HepG2 (cell line): ENCODE measurements at regions not wholly inside any gene's neighbourhood (a gene's known extent, or its start where the extent isn't known, plus 50 kb on each side); places are given as distances from the start of the nearest gene placed in this dataset.

Experiments
- MBD4 ChIP-seq: IDR thresholded peaks from 2 replicates; pipeline ENCODE4 v1.6.1; 2012; ENCODE audit warnings: low read length, inconsistent platforms, borderline replicate concordance
- ZNF652 ChIP-seq: IDR thresholded peaks from 2 replicates; pipeline ENCODE4 v1.6.1; 2016; ENCODE audit warnings: low read depth, borderline replicate concordance
- ZSCAN20 ChIP-seq: sonication (generic); formaldehyde crosslinking; IDR thresholded peaks from 2 replicates; pipeline ENCODE4 v1.4.0; 2020; ENCODE audit warnings: missing genetic modification reagents, mild to moderate bottlenecking, borderline replicate concordance
- TF ChIP-seq, protein P1 (sequence below): fragments of 450-650 bp; IDR thresholded peaks from 2 replicates; pipeline ENCODE4 v1.6.1; 2017; ENCODE audit warnings: mild to moderate bottlenecking
- TF ChIP-seq, protein P2 (sequence below): sonication (generic); formaldehyde crosslinking; IDR thresholded peaks from 2 replicates; pipeline ENCODE4 v1.9.0; 2021; ENCODE audit warnings: missing genetic modification reagents, borderline replicate concordance
- TF ChIP-seq, protein P3 (sequence below): sonication (generic); formaldehyde crosslinking; IDR thresholded peaks from 2 replicates; pipeline ENCODE4 v1.5.0; 2020; ENCODE audit warnings: mild to moderate bottlenecking, missing genetic modification reagents

DNA sequence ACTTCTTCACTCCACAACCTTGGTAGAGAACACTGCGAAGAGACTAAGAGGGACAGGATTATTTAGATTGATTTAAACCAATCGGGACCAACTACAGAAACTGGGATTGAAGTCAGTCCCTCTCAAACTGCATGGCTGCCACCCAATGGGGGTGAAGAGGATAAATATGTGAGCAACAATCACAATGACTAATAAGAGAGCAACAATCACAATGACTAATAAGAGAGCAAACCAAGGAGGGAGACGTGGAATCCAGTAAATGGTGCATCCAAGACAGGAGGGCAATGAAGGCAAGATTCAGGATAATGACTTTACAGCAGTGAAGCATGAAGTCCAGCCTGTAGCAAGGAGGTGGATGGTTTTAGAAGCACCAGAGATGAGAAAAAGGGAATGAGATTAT lies 322.8 kb downstream of the TTLL7 start:
- TF ChIP-seq MBD4, result no peak
- TF ChIP-seq ZNF652 (CRISPR knock-in tag), result no peak
- TF ChIP-seq ZSCAN20 (CRISPR knock-in tag), result no peak
- TF ChIP-seq, protein P1, sequence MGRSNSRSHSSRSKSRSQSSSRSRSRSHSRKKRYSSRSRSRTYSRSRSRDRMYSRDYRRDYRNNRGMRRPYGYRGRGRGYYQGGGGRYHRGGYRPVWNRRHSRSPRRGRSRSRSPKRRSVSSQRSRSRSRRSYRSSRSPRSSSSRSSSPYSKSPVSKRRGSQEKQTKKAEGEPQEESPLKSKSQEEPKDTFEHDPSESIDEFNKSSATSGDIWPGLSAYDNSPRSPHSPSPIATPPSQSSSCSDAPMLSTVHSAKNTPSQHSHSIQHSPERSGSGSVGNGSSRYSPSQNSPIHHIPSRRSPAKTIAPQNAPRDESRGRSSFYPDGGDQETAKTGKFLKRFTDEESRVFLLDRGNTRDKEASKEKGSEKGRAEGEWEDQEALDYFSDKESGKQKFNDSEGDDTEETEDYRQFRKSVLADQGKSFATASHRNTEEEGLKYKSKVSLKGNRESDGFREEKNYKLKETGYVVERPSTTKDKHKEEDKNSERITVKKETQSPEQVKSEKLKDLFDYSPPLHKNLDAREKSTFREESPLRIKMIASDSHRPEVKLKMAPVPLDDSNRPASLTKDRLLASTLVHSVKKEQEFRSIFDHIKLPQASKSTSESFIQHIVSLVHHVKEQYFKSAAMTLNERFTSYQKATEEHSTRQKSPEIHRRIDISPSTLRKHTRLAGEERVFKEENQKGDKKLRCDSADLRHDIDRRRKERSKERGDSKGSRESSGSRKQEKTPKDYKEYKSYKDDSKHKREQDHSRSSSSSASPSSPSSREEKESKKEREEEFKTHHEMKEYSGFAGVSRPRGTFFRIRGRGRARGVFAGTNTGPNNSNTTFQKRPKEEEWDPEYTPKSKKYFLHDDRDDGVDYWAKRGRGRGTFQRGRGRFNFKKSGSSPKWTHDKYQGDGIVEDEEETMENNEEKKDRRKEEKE, result no peak
- TF ChIP-seq, protein P2, sequence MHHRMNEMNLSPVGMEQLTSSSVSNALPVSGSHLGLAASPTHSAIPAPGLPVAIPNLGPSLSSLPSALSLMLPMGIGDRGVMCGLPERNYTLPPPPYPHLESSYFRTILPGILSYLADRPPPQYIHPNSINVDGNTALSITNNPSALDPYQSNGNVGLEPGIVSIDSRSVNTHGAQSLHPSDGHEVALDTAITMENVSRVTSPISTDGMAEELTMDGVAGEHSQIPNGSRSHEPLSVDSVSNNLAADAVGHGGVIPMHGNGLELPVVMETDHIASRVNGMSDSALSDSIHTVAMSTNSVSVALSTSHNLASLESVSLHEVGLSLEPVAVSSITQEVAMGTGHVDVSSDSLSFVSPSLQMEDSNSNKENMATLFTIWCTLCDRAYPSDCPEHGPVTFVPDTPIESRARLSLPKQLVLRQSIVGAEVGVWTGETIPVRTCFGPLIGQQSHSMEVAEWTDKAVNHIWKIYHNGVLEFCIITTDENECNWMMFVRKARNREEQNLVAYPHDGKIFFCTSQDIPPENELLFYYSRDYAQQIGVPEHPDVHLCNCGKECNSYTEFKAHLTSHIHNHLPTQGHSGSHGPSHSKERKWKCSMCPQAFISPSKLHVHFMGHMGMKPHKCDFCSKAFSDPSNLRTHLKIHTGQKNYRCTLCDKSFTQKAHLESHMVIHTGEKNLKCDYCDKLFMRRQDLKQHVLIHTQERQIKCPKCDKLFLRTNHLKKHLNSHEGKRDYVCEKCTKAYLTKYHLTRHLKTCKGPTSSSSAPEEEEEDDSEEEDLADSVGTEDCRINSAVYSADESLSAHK (CRISPR knock-in tag), result no peak
- TF ChIP-seq, protein P3, sequence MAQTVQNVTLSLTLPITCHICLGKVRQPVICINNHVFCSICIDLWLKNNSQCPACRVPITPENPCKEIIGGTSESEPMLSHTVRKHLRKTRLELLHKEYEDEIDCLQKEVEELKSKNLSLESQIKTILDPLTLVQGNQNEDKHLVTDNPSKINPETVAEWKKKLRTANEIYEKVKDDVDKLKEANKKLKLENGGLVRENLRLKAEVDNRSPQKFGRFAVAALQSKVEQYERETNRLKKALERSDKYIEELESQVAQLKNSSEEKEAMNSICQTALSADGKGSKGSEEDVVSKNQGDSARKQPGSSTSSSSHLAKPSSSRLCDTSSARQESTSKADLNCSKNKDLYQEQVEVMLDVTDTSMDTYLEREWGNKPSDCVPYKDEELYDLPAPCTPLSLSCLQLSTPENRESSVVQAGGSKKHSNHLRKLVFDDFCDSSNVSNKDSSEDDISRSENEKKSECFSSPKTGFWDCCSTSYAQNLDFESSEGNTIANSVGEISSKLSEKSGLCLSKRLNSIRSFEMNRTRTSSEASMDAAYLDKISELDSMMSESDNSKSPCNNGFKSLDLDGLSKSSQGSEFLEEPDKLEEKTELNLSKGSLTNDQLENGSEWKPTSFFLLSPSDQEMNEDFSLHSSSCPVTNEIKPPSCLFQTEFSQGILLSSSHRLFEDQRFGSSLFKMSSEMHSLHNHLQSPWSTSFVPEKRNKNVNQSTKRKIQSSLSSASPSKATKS (CRISPR knock-in tag), result no peak
